Parathyroid adenoma (tissue), 2 donors: ENCODE measurements at regions not wholly inside any gene's neighbourhood (a gene's known extent, or its start where the extent isn't known, plus 50 kb on each side); places are given as distances from the start of the nearest gene placed in this dataset.

Source experiments
- H2AFZ ChIP-seq: fragments of 300-600 bp; sonication (generic); one replicate; pipeline ENCODE4 v1.7.0; 2017; ENCODE audit warnings: antibody characterized with exemption, mild to moderate bottlenecking
- H3K27ac ChIP-seq: fragments of 300-600 bp; sonication (generic); one replicate; pipeline ENCODE4 v1.7.0; 2017
- H3K27me3 ChIP-seq: fragments of 300-600 bp; sonication (generic); one replicate; pipeline ENCODE4 v1.7.0; 2017; ENCODE audit warnings: low read length; ENCODE audit not compliant: control insufficient read depth, insufficient read depth
- H3K36me3 ChIP-seq: fragments of 300-600 bp; sonication (generic); one replicate; pipeline ENCODE4 v1.7.0; 2017; ENCODE audit warnings: low read length; ENCODE audit not compliant: control insufficient read depth, insufficient read depth
- H3K4me1 ChIP-seq: fragments of 300-600 bp; sonication (generic); one replicate; pipeline ENCODE4 v1.7.0; 2017; ENCODE audit warnings: control low read depth
- H3K4me2 ChIP-seq: fragments of 300-600 bp; sonication (generic); one replicate; pipeline ENCODE4 v1.7.0; 2017; ENCODE audit warnings: low read length
- H3K4me3 ChIP-seq: fragments of 300-600 bp; sonication (generic); one replicate; pipeline ENCODE4 v1.7.0; 2017; ENCODE audit warnings: low read depth, low read length
- H3K79me2 ChIP-seq: fragments of 300-600 bp; sonication (generic); one replicate; pipeline ENCODE4 v1.7.0; 2017; ENCODE audit warnings: control low read depth
- H3K9ac ChIP-seq: fragments of 300-600 bp; sonication (generic); one replicate; pipeline ENCODE4 v1.7.0; 2017; ENCODE audit warnings: mild to moderate bottlenecking
- H3K9me3 ChIP-seq: fragments of 300-600 bp; sonication (generic); one replicate; pipeline ENCODE4 v1.7.0; 2017; ENCODE audit warnings: low read length; ENCODE audit not compliant: control insufficient read depth
- TF ChIP-seq, protein P1 (sequence below): fragments of 300-600 bp; sonication (generic); IDR thresholded peaks from one replicate; pipeline ENCODE4 v1.7.0; 2017; ENCODE audit warnings: antibody characterized with exemption, mild to moderate bottlenecking
- donor health status: primary hyperparathyroidism.

DNA sequence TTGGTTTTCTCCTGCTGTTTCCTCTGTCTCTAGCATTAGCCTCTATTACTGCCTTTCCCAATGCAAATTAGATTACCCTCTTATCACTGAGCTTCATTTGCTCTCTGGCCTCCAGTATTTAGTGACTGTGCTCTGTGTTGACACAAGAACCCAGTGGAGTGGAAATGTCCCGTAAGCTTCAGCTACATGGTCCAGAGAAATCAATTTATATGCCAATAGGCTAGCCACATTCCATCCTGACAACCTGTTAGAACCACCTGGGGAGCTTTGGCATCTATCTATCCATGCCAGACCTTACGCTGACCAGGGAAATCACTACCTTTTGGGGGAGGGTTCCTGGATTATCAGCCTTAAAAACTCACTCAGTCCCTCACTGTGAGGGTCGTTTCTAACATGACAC is 459.6 kb downstream of the UTRN start:
- peaks cover 7% of the 10 kb centered on the region for H3K4me1 ChIP-seq
- H2AFZ ChIP-seq: no peak overlapping the region
- no peak overlapping the region for H3K27ac ChIP-seq
- no peak overlapping the region for H3K4me3 ChIP-seq
- no peak overlapping the region for H3K9ac ChIP-seq
- TF ChIP-seq, protein P1, sequence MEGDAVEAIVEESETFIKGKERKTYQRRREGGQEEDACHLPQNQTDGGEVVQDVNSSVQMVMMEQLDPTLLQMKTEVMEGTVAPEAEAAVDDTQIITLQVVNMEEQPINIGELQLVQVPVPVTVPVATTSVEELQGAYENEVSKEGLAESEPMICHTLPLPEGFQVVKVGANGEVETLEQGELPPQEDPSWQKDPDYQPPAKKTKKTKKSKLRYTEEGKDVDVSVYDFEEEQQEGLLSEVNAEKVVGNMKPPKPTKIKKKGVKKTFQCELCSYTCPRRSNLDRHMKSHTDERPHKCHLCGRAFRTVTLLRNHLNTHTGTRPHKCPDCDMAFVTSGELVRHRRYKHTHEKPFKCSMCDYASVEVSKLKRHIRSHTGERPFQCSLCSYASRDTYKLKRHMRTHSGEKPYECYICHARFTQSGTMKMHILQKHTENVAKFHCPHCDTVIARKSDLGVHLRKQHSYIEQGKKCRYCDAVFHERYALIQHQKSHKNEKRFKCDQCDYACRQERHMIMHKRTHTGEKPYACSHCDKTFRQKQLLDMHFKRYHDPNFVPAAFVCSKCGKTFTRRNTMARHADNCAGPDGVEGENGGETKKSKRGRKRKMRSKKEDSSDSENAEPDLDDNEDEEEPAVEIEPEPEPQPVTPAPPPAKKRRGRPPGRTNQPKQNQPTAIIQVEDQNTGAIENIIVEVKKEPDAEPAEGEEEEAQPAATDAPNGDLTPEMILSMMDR: no peak
- H3K36me3 ChIP-seq: no peaks in the 10 kb centered on the region
- H3K79me2 ChIP-seq: no peaks in the 10 kb centered on the region
- no peaks in the 10 kb centered on the region for H3K27me3 ChIP-seq
- H3K9me3 ChIP-seq: no peaks in the 10 kb centered on the region
- no peak overlapping the region for H3K4me2 ChIP-seq

DNA sequence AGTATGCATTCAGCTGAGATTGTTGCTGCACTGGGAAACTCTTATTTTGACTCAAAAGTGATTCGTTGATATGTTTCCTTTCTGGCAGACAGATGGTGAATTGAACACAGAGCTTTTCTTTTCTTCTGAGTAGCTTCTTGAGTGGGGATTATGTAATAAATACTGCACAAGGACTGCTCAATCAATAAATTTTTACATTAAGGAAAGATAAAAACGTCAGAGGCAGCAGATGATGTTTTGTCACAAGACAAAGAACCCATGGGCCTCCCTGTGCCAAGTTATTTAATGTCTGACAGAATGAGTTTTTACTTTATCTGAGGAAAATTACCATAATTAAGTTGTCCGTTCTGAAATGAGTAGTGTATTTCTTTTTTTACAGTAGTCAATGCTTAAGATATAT is 460.3 kb downstream of the UTRN start:
- H3K36me3 ChIP-seq: no peaks in the 10 kb centered on the region

DNA sequence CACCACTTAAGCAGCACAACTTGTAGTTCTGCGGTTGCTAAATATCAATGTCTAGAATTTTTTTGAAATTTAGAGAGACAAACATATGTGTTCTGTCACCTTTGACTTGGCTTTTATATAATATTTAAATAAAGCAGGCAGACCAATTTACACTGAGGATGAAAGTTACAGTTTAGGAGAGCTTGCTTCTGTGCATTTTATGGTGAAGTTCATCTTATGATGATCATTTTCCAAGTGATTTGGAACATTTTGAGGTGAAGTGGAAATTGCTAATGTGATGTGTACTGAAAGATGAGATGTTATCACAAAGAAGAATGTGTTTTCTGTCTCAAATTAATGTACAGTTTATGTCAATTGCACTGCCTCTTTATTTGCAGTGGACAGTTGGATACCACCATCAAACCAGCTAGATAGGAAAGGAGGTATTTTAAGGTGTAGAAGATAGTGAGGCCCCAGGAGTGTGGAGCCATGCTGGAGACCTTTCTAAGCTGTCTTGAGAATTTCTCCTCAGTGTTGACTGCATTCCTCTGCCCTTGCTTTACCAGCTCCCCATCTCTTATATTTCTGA is 461.9 kb downstream of the UTRN start:
- Histone ChIP-seq H3K4me3 (no peak overlapping the region), H2AFZ (no peak overlapping the region), H3K27me3 (no peaks in the 10 kb centered on the region), H3K79me2 (no peaks in the 10 kb centered on the region), H3K9me3 (no peaks in the 10 kb centered on the region), H3K4me1 (peaks cover 7% of the 10 kb centered on the region), H3K4me2 (no peak overlapping the region), H3K36me3 (no peaks in the 10 kb centered on the region), H3K9ac (no peak overlapping the region), H3K27ac (no peak overlapping the region)
- TF ChIP-seq, protein P1: no peak

More for the DNA sequence above, 460.3 kb downstream of the UTRN start:
- Histone ChIP-seq H2AFZ (no peak overlapping the region), H3K4me1 (peaks cover 7% of the 10 kb centered on the region), H3K9me3 (no peaks in the 10 kb centered on the region), H3K4me2 (no peak overlapping the region), H3K4me3 (no peak overlapping the region), H3K9ac (no peak overlapping the region), H3K27ac (no peak overlapping the region), H3K79me2 (no peaks in the 10 kb centered on the region), H3K27me3 (no peaks in the 10 kb centered on the region)
- TF ChIP-seq, protein P1: no peak

DNA sequence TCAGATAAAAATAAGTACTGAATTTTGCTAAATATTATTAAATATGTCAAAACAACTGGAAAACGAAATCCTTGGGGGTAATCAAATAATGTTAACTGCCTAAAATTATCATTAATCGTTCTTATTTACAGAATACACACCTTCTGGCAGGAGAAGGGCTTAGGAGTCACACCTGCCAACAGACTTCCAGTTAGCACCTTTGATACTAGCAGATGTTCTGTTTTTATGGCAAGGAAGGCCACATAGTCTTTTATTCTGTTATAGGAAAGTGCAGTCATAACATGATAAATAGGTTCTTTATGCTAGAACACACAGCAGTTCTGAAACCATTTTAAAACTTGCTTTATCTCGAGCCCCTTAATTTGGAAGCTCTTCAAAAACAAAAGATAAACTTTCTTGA is 464.1 kb downstream of the UTRN start:
- no peak overlapping the region for H2AFZ ChIP-seq
- H3K36me3 ChIP-seq: no peaks in the 10 kb centered on the region
- TF ChIP-seq, protein P1: no peak
- H3K27me3 ChIP-seq: no peaks in the 10 kb centered on the region
- H3K27ac ChIP-seq: no peak overlapping the region
- no peak overlapping the region for H3K4me3 ChIP-seq
- H3K4me1 ChIP-seq: peaks cover 7% of the 10 kb centered on the region
- H3K4me2 ChIP-seq: no peak overlapping the region
- no peaks in the 10 kb centered on the region for H3K79me2 ChIP-seq
- no peak overlapping the region for H3K9ac ChIP-seq
- no peaks in the 10 kb centered on the region for H3K9me3 ChIP-seq

DNA sequence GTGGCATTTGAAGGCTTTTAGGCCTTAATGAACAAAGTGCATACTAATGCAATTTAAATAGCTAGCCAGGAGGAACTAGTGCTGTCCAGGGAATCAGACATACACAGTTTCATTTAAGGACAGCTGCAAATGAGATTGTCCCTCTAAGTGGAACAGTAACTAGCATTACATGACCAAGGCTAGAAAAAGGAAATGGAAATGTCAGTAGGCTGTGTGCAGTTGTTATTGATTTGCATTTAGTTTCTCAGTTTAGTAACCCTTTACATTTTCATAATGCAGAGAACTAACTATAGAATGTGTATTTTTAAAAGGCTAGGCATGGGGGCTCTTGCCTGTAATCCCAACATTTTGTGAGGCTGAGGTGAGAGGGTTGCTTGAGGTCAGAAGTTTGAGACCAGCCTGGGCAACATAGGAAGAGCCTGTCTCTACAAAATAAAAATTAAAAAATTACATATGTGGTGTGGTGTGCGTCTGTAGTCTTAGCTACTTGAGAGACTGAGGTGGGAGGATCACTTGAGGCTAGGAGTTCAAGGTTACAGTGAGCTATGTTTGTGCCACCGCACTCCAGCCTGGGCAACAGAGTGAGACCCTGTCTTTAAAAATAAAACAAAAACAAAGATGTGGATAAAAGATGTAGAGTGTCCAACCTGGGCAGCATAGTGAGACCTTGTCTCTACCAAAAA is 468.0 kb downstream of the UTRN start:
- H3K9ac ChIP-seq: no peak overlapping the region
- no peaks in the 10 kb centered on the region for H3K79me2 ChIP-seq
- H2AFZ ChIP-seq: no peak overlapping the region
- H3K9me3 ChIP-seq: no peaks in the 10 kb centered on the region
- H3K36me3 ChIP-seq: no peaks in the 10 kb centered on the region
- H3K4me1 ChIP-seq: peaks cover 3% of the 10 kb centered on the region
- no peaks in the 10 kb centered on the region for H3K27me3 ChIP-seq
- no peak overlapping the region for H3K27ac ChIP-seq
- TF ChIP-seq, protein P1: no peak
- H3K4me2 ChIP-seq: no peak overlapping the region
- no peak overlapping the region for H3K4me3 ChIP-seq
